T-helper 1 cell treated with Interleukin-12 subunit alpha and Interleukin-12 subunit beta and Interleukin-4 antibody, amounts not matched to agents 30 μg/mL and 1 μg/mL, for 36 hours (primary cell): ENCODE measurements at regions not wholly inside any gene's neighbourhood (a gene's known extent, or its start where the extent isn't known, plus 50 kb on each side); places are given as distances from the start of the nearest gene placed in this dataset.

Source experiments
- H3K27ac Mint-ChIP-seq: one replicate; pipeline ENCODE4 v1.8.0; 2021; ENCODE audit warnings: mild to moderate bottlenecking, mixed read lengths
- H3K27me3 Mint-ChIP-seq: one replicate; pipeline ENCODE4 v1.8.0; 2021; ENCODE audit warnings: low read depth, mixed read lengths
- H3K36me3 Mint-ChIP-seq: one replicate; pipeline ENCODE4 v1.8.0; 2021; ENCODE audit warnings: low read depth, mixed read lengths
- H3K4me1 Mint-ChIP-seq: one replicate; pipeline ENCODE4 v1.8.0; 2021; ENCODE audit warnings: low read depth, mixed read lengths
- H3K4me3 Mint-ChIP-seq: one replicate; pipeline ENCODE4 v1.8.0; 2021; ENCODE audit warnings: mild to moderate bottlenecking, moderate library complexity, mixed read lengths
- H3K9me3 Mint-ChIP-seq: one replicate; pipeline ENCODE4 v1.8.0; 2021; ENCODE audit warnings: mixed read lengths

DNA sequence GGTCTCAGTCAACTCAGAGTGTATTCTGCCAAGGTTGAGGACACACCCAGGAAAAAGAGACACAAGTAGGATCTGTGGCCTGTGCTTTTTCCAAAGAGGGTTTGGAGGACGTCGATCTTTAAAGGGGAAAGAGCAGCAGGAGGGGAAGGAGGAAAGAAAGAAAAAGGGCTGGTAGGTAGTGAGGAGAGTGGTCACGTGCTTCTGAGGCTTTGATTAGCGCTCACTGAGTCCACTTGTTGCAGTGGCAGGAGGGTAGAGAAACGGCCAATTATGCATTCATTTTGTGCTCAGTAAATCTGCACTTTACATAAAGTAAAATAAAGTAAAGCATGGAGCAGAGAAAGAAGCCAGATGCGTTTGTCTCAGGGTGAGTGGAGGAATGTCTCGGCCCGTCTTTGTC, 126.0 kb upstream of the VSTM2B start:
- Mint-ChIP-seq H3K4me1 (no peaks in the 10 kb centered on the region), H3K36me3 (no peaks in the 10 kb centered on the region), H3K9me3 (no peaks in the 10 kb centered on the region), H3K27me3 (peaks cover 5% of the 10 kb centered on the region), H3K4me3 (no peak overlapping the region), H3K27ac (no peak overlapping the region)

GRCh38 chr19:29400917-29401711, 124.7 kb upstream of the VSTM2B start:
- Mint-ChIP-seq H3K4me1 (no peaks in the 10 kb centered on the region), H3K27me3 (peaks cover 9% of the 10 kb centered on the region), H3K4me3 (no peak overlapping the region), H3K27ac (no peak overlapping the region), H3K9me3 (no peaks in the 10 kb centered on the region), H3K36me3 (no peaks in the 10 kb centered on the region)

GRCh38 chr19:29401712-29402421, 123.9 kb upstream of the VSTM2B start:
- Mint-ChIP-seq H3K4me1 (no peaks in the 10 kb centered on the region), H3K4me3 (no peak overlapping the region), H3K9me3 (no peaks in the 10 kb centered on the region), H3K27ac (no peak overlapping the region), H3K36me3 (no peaks in the 10 kb centered on the region), H3K27me3 (peaks cover 9% of the 10 kb centered on the region)

DNA sequence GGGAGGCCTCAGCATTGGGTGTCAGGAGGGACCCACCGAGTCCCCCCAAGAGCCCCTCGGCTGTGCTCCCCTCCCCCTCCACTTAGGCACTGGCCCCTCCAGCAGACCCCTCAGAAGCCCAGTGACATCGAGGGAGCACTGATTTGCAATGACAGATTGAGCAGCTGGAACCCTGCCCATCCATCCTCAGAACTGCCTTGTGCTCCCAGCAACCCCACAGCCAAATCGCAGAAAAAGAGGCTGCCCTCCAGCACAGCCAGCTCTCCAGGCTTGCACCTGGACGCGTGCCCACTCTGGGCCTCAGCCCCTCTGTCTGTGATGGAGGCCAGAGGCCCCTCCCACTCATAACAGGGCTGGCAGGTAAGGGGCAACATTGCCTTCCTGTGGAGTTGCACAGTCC, 123.2 kb upstream of the VSTM2B start:
- H3K4me1 Mint-ChIP-seq = no peaks in the 10 kb centered on the region
- H3K36me3 Mint-ChIP-seq = no peaks in the 10 kb centered on the region
- H3K27ac Mint-ChIP-seq = no peak overlapping the region
- no peaks in the 10 kb centered on the region for H3K9me3 Mint-ChIP-seq
- H3K4me3 Mint-ChIP-seq = no peak overlapping the region
- H3K27me3 Mint-ChIP-seq = peaks cover 9% of the 10 kb centered on the region

- H3K4me1 Mint-ChIP-seq = no peaks in the 10 kb centered on the region
- H3K36me3 Mint-ChIP-seq = no peaks in the 10 kb centered on the region
- peaks cover 9% of the 10 kb centered on the region for H3K27me3 Mint-ChIP-seq
- H3K4me3 Mint-ChIP-seq = no peak overlapping the region
- no peaks in the 10 kb centered on the region for H3K9me3 Mint-ChIP-seq
- H3K27ac Mint-ChIP-seq = no peak overlapping the region
Measured at GRCh38 chr19:29404015-29404414, 121.8 kb upstream of the VSTM2B start.

- H3K36me3 Mint-ChIP-seq = no peaks in the 10 kb centered on the region
- peaks cover 9% of the 10 kb centered on the region for H3K27me3 Mint-ChIP-seq
- no peaks in the 10 kb centered on the region for H3K9me3 Mint-ChIP-seq
- no peak overlapping the region for H3K4me3 Mint-ChIP-seq
- H3K4me1 Mint-ChIP-seq = no peaks in the 10 kb centered on the region
- H3K27ac Mint-ChIP-seq = no peak overlapping the region
Measured at GRCh38 chr19:29404951-29405727, 120.7 kb upstream of the VSTM2B start.

GRCh38 chr19:29405728-29405995, 120.1 kb upstream of the VSTM2B start:
- no peaks in the 10 kb centered on the region for H3K4me1 Mint-ChIP-seq
- no peak overlapping the region for H3K27ac Mint-ChIP-seq
- H3K36me3 Mint-ChIP-seq = no peaks in the 10 kb centered on the region
- no peak overlapping the region for H3K4me3 Mint-ChIP-seq
- peaks cover 9% of the 10 kb centered on the region for H3K27me3 Mint-ChIP-seq
- no peaks in the 10 kb centered on the region for H3K9me3 Mint-ChIP-seq

DNA sequence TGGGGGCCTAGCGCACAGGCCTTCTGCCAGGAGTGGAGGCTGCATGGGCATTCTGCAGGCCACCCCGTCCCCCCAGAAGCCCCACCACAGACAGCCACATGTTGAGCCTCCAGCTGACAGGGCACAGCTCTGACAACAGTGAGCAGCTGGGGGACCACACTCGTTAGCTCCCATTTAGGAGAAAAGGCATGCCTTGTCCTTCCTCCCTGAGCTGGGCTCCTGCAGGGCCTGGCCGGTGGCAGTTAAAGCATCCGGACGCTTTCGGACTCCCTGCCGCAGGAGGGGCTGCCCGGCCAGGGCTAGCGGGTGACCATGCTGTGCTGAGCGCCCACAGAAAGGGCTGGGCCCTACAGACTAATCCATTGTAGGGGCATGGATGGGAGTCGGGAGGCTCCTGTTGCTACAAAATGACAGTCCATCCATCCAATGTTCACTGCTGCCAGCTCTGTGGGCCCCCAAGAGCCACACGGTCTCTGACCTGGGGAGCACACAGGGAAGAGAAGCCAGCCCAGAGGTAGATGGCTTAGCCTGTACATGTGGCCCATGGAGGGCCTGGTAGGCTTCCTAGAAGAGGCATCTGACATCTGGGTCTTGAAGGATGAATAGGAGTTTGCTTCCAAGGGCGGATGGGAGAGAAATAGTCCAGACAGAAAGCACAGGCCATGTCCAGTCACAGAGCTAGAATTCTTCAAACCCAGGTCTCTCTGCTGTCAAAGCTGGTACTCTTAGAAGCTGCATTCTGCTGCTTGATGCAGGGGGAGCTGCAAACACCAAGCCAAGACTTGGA, 116.5 kb upstream of the VSTM2B start:
- Mint-ChIP-seq H3K4me1 (no peaks in the 10 kb centered on the region), H3K27me3 (peaks cover 7% of the 10 kb centered on the region), H3K36me3 (no peaks in the 10 kb centered on the region), H3K4me3 (no peak overlapping the region), H3K27ac (no peak overlapping the region), H3K9me3 (no peaks in the 10 kb centered on the region)

DNA sequence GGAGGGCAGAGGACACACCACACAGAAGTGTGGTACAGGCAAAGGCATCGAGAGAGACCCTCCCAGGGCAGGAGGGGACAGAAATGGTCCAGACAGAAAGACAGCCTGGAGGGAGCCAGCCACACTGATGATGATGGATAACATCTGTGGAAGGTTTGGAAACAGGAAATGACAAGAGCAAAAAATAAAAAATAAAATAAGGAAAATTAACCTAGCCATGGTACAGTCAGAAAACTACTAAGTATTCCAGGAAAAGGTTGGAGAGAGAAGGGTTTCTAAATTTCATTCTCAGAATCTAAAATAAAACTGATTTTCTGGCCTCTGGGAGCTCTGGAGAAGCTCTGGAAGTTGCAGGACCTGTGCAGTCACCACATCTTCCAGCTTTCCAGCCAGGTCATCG, 115.2 kb upstream of the VSTM2B start:
- no peaks in the 10 kb centered on the region for H3K36me3 Mint-ChIP-seq
- H3K27me3 Mint-ChIP-seq = peaks cover 4% of the 10 kb centered on the region
- no peak overlapping the region for H3K4me3 Mint-ChIP-seq
- no peaks in the 10 kb centered on the region for H3K4me1 Mint-ChIP-seq
- no peaks in the 10 kb centered on the region for H3K9me3 Mint-ChIP-seq
- no peak overlapping the region for H3K27ac Mint-ChIP-seq

DNA sequence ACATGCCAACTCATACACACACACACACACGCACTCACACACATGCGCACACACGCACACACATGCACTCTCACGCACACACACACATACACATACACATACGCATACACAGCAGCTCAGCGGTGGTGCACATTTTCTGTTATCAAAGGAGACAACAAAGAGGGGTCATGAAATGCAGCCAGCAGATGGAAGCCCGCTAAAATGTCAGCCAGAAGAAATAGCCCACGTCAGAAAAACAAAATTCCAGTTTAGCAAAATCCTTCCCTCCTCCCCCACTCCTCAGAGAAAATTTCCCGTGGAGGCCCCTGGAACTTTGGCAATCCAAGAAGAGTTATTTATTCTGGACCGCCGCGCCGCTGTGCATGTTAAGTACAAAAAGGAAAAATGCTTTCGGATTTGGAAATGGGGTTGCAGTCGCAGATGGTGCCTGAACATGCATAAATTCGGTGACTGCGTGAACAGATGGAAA, 114.6 kb upstream of the VSTM2B start:
- no peaks in the 10 kb centered on the region for H3K9me3 Mint-ChIP-seq
- H3K27me3 Mint-ChIP-seq = peaks cover under 1% of the 10 kb centered on the region
- no peaks in the 10 kb centered on the region for H3K4me1 Mint-ChIP-seq
- no peak overlapping the region for H3K27ac Mint-ChIP-seq
- no peak overlapping the region for H3K4me3 Mint-ChIP-seq
- H3K36me3 Mint-ChIP-seq = no peaks in the 10 kb centered on the region

GRCh38 chr19:29413435-29413834, 112.4 kb upstream of the VSTM2B start:
- H3K4me3 Mint-ChIP-seq = no peak overlapping the region
- H3K36me3 Mint-ChIP-seq = no peaks in the 10 kb centered on the region
- no peaks in the 10 kb centered on the region for H3K9me3 Mint-ChIP-seq
- H3K4me1 Mint-ChIP-seq = no peaks in the 10 kb centered on the region
- no peaks in the 10 kb centered on the region for H3K27me3 Mint-ChIP-seq
- no peak overlapping the region for H3K27ac Mint-ChIP-seq

GRCh38 chr19:29415507-29415906, 110.3 kb upstream of the VSTM2B start:
- no peaks in the 10 kb centered on the region for H3K9me3 Mint-ChIP-seq
- H3K4me1 Mint-ChIP-seq = no peaks in the 10 kb centered on the region

GRCh38 chr19:29417048-29417447, 108.7 kb upstream of the VSTM2B start:
- H3K27ac Mint-ChIP-seq = no peak overlapping the region
- H3K4me1 Mint-ChIP-seq = no peaks in the 10 kb centered on the region
- H3K27me3 Mint-ChIP-seq = no peaks in the 10 kb centered on the region

More at GRCh38 chr19:29415507-29415906, 110.3 kb upstream of the VSTM2B start:
- Mint-ChIP-seq H3K27me3 (no peaks in the 10 kb centered on the region), H3K4me3 (no peak overlapping the region), H3K36me3 (no peaks in the 10 kb centered on the region), H3K27ac (no peak overlapping the region)

DNA sequence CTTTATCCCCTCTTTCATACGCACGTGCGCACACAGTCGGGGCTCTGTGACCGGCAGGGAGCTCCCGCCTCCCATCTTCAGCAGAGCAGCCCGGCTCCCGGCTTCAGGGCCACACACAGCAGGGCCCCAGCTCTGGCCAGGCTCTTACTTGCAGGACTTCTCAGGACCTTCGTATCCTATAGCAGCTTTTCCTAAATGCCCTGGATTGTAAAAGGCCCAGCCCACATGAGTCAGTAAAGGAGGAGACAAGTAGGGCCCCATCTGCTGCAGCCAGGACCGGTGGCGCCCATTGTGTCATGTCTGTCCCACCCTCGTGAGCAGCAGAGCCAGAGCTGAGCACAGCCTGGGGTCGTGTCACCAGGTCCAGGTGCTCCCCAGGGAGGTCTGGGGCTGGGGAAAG, 107.6 kb upstream of the VSTM2B start:
- Mint-ChIP-seq H3K36me3 (no peaks in the 10 kb centered on the region), H3K4me3 (no peak overlapping the region)

More at GRCh38 chr19:29417048-29417447, 108.7 kb upstream of the VSTM2B start:
- no peak overlapping the region for H3K4me3 Mint-ChIP-seq
- H3K36me3 Mint-ChIP-seq = no peaks in the 10 kb centered on the region
- H3K9me3 Mint-ChIP-seq = no peaks in the 10 kb centered on the region

More for the DNA sequence above, 107.6 kb upstream of the VSTM2B start:
- H3K27me3 Mint-ChIP-seq = no peaks in the 10 kb centered on the region
- no peak overlapping the region for H3K27ac Mint-ChIP-seq
- no peaks in the 10 kb centered on the region for H3K9me3 Mint-ChIP-seq
- no peaks in the 10 kb centered on the region for H3K4me1 Mint-ChIP-seq
